Kidney capillary endothelial cell (primary cell): ENCODE measurements at regions not wholly inside any gene's neighbourhood (a gene's known extent, or its start where the extent isn't known, plus 50 kb on each side); places are given as distances from the start of the nearest gene placed in this dataset.

Experiments
- DNase-seq: peaks from one replicate; pipeline ENCODE4 v3.0.0-alpha.2; 2018; ENCODE audit warnings: low spot score

GRCh38 chr3:31249545-31249944 lies 283.2 kb upstream of the STT3B start:
- DNase-seq = no peak

GRCh38 chr3:31250116-31250777 lies 282.5 kb upstream of the STT3B start:
- no peak for DNase-seq

- no peak for DNase-seq
Measured at GRCh38 chr3:31251083-31251482, 281.6 kb upstream of the STT3B start.

- no peak for DNase-seq
Measured at GRCh38 chr3:31252216-31253185, 280.2 kb upstream of the STT3B start.

GRCh38 chr3:31253782-31254181 lies 278.9 kb upstream of the STT3B start:
- no peak for DNase-seq

GRCh38 chr3:31254483-31254882 lies 278.2 kb upstream of the STT3B start:
- no peak for DNase-seq

- no peak for DNase-seq
Measured at GRCh38 chr3:31255007-31255581, 277.6 kb upstream of the STT3B start.

- no peak for DNase-seq
Measured at GRCh38 chr3:31262201-31262600, 270.5 kb upstream of the STT3B start.

GRCh38 chr3:31263897-31264296 lies 268.8 kb upstream of the STT3B start:
- no peak for DNase-seq

- DNase-seq = peak; percentile 91
Measured at GRCh38 chr3:31265646-31266428, 266.9 kb upstream of the STT3B start.

GRCh38 chr3:31268868-31269267 lies 263.9 kb upstream of the STT3B start:
- no peak for DNase-seq

GRCh38 chr3:31270010-31270409 lies 262.7 kb upstream of the STT3B start:
- DNase-seq = no peak

- no peak for DNase-seq
Measured at GRCh38 chr3:31274326-31275024, 258.2 kb upstream of the STT3B start.

GRCh38 chr3:31275038-31275572 lies 257.6 kb upstream of the STT3B start:
- DNase-seq = no peak

GRCh38 chr3:31275583-31275982 lies 257.1 kb upstream of the STT3B start:
- DNase-seq = no peak

- DNase-seq = peak; percentile 72
Measured at GRCh38 chr3:31277582-31277981, 255.1 kb upstream of the STT3B start.

GRCh38 chr3:31278532-31278931 lies 254.2 kb upstream of the STT3B start:
- DNase-seq = no peak

- DNase-seq = no peak
Measured at GRCh38 chr3:31284776-31285175, 247.9 kb upstream of the STT3B start.

GRCh38 chr3:31285833-31286486 lies 246.8 kb upstream of the STT3B start:
- no peak for DNase-seq

- no peak for DNase-seq
Measured at GRCh38 chr3:31288224-31288623, 244.5 kb upstream of the STT3B start.

- peak; percentile 78 for DNase-seq
Measured at GRCh38 chr3:31288641-31289100, 244.1 kb upstream of the STT3B start.
